HG03159 (cell line): ENCODE measurements at regions not wholly inside any gene's neighbourhood (a gene's known extent, or its start where the extent isn't known, plus 50 kb on each side); places are given as distances from the start of the nearest gene placed in this dataset.
"Not testable (repeated sequence)": the region's sequence is repeated elsewhere in the genome, so short reads cannot be mapped to it uniquely, and the experiment has no call there.

Source experiments
- ATAC-seq: cut with Tn5 transposase; IDR thresholded peaks from one replicate; pipeline ENCODE4 v1.9.1; 2021; ENCODE audit warnings: mild to moderate bottlenecking, moderate library complexity; ENCODE audit not compliant: unreplicated experiment

GRCh38 chr10:131822013-131822691 lies 78.7 kb upstream of the PPP2R2D start:
- ATAC-seq, result no peak

DNA sequence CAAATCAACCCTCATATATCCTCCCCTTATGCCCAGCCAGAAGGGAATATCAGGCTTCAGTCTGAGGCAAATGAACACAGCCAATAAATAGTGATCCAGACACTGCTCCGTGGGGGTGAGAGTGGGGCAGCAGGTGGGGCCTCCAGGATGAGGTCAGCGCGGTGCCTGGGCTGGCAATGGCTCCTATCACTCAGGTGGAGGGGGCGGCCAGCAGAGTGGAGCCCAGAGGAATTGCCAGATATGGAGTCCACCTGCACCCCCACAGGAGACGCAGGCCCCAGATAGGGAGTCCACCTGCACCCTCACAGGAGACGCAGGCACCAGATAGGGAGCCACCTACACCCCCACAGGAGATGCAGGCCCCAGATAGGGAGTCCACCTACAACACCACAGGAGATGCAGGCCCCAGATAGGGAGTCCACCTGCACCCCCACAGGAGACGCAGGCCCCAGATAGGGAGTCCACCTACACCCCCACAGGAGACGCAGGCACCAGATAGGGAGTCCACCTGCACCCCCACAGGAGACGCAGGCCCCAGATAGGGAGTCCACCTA lies 78.0 kb upstream of the PPP2R2D start:
- no peak for ATAC-seq

- not testable (repeated sequence) for ATAC-seq
These were observed 77.2 kb upstream of the PPP2R2D start for GRCh38 chr10:131823601-131824099.

GRCh38 chr10:131824371-131825149 lies 76.2 kb upstream of the PPP2R2D start:
- ATAC-seq, result no peak

- no peak for ATAC-seq
These were observed 75.5 kb upstream of the PPP2R2D start for GRCh38 chr10:131825150-131825848.

DNA sequence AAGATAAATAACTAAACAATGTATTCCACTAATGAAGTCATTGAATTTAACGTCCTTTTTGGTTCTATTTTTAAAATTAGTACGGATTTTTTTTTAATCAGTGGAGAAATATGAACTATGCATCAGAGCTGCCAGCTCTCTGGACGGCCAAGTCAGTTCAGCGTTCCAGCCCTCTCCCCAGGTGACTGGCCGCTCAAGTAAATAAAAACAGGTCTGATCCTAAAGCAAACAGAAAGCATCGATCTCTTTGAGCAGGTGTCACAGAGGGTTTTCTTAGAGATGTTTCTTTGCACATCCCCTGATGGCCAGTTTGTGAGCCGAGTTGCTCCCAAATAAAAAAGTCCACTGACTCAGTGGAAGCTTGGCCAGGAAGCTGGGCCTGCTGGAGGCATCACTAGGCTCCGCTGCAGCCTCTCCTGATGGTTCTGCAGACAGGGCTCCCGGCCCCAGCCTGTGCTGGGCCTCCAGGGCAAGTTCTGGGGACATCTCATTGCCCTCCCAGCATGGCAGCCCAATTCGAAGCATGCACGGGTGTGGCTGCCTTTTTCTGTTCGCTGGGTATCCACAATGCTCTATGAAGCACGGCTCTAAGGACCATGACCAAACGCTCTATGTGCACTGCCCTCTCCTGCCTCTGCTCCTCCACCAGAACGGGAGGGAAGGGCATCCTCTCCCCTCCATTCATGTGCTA lies 74.7 kb upstream of the PPP2R2D start:
- no peak for ATAC-seq

DNA sequence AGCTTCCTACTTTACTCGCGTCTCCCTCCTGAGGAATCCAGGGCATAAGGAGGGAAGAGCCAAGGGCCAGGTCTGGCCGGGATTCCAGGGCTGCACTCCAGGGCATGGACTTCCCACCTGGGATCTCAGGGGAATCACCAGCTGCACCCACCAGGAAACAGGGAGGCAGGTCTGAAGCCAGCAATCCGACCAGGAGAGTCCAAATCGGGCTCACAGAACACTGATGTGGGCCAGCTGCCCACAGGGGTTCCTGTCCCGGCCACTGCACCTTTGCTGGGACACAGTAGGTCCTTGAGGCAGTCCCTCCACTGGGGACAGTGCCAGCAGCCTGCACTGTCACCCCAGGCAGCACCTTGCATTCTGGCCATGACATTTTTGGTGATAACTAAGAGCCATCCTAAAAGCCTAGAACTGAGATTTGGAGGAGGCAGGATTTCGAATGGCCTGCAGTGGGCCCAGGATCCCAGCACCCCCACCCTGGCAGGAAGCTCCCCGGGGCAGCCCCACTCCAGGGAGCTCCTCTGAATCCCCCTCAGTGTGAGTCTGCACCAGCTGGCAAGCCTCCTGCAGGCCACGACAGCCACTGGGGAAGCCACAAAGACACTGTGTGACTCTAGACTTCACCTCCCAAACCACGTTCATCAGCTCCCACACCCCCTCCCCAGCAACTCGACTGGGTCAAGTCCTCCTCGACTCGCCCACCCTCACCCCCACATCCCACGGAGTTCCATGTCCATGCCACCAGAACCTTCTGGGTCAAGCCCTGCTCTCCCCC lies 71.5 kb upstream of the PPP2R2D start:
- no peak for ATAC-seq

GRCh38 chr10:131830446-131831130 lies 70.2 kb upstream of the PPP2R2D start:
- ATAC-seq, result no peak

- no peak for ATAC-seq
These were observed 69.2 kb upstream of the PPP2R2D start for GRCh38 chr10:131831561-131831960.

DNA sequence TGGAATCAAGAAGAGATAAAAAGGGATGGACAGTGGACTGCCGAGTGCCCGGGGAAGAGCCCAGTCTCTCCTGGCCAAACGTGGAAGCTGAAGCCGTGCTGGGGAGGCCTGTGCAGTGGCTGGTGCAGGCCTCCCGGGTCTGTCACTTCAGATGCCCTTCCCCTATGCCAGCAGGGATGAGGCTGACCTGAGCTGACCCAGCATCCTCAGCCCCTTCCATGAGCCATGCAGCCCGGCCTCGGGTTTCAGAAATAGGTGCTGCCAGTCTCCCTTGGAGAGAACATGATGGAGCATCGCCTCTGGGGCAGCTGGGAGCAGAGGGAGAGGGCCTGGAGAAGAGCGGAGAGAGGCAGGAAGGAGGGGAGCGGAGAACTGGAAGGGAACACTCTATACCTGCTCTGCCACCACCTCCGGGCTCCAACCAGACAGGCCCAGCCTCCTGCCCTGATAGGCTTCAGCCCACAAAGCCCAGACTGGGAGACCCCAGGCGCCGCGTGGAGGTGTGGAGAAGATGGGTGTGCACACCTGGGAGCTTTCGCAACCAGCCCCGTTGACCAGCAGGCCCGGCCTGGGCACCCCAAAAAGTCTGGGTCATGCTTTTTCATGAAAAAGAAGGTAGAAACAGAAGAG lies 68.6 kb upstream of the PPP2R2D start:
- ATAC-seq, result no peak

DNA sequence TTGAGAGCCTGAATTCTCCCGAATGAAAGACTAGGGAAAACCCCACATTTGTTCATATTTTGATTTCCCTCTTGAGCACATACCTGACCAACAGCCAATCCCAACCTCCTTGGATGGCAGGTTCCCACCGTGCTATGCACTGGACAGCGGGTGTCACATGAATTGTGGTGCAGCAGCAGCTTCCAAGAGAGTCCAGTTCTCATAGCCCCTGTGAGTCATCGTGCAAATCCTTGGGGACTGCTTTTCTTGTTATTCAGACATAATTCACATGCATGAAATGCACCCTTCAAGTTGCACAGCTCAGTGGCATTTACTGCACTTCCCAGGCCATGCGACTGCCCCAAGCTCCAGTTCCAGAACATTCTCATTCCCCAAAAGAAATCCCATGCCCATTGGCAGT lies 67.8 kb upstream of the PPP2R2D start:
- ATAC-seq, result no peak

DNA sequence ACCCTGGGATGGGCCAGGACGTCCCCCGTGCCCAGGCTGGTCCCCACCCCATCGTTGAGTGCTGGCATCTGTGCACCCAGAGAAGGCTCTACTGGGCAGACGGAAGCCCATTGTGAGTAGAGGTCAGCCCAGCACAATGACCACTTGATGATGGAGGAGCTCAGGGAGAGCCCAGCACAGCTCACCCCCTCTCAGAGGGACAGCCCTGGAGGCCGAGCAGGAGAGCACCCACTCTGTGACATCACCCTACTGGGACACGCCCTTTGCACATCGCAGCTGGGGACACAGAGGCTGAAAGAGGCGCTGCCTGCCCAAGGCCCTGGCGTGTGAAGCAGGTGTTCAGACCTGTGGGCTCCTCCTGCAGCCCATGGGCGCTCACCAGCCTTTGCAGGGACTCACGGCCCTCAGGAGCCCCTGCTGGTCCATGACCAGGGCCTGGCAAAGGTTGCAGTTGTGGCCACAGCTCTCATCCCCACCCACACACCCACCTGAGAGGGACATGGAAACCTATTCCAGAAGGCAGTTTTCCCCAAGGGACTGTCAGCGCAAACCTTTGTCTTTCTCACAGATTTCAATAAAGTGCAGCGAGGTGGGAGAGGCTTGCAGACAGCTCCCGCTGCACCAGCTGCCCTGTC lies 67.2 kb upstream of the PPP2R2D start:
- ATAC-seq, result no peak

- no peak for ATAC-seq
These were observed 66.5 kb upstream of the PPP2R2D start for GRCh38 chr10:131834152-131834810.

- ATAC-seq, result no peak
These were observed 61.7 kb upstream of the PPP2R2D start for GRCh38 chr10:131838966-131839742.

GRCh38 chr10:131839880-131840787 lies 60.7 kb upstream of the PPP2R2D start:
- ATAC-seq, result not testable (repeated sequence)

GRCh38 chr10:131840788-131841118 lies 60.1 kb upstream of the PPP2R2D start:
- no peak for ATAC-seq
